Upper lobe of left lung (tissue), 6 donors: ENCODE measurements at regions not wholly inside any gene's neighbourhood (a gene's known extent, or its start where the extent isn't known, plus 50 kb on each side); places are given as distances from the start of the nearest gene placed in this dataset.

ENCODE experiments used
- ATAC-seq, 2 donors: fragments of 200-7000 bp; cut with Tn5 transposase; one replicate each; pipeline ENCODE4 v1.9.1; 2022; ENCODE audit warnings: mild to moderate bottlenecking in 2 of 2, moderate library complexity in 2 of 2; ENCODE audit not compliant: low FRiP score in 2 of 2
- DNase-seq, 2 donors: peaks; one replicate each; pipeline ENCODE4 v3.0.0-alpha.2; 2019 to 2020
- H3K27ac ChIP-seq, 4 donors: fragments of 200-600 bp; sonication (generic); one replicate each; pipeline ENCODE4 v1.5.1; 2016 to 2019
- H3K27me3 ChIP-seq, 4 donors: fragments of 200-600 bp; sonication (generic); one replicate each; pipeline ENCODE4 v1.5.1; 2017 to 2019
- H3K36me3 ChIP-seq, 4 donors: fragments of 200-600 bp; sonication (generic); one replicate each; pipeline ENCODE4 v1.5.1; 2016 to 2019
- H3K4me1 ChIP-seq, 4 donors: fragments of 200-600 bp; sonication (generic); one replicate each; pipeline ENCODE4 v1.5.1; 2018 to 2019
- H3K4me3 ChIP-seq, 4 donors: fragments of 200-600 bp; sonication (generic); one replicate each; pipeline ENCODE4 v1.5.1; 2017 to 2019; ENCODE audit warnings: mild to moderate bottlenecking in 2 of 4, moderate library complexity in 1 of 4
- H3K9me3 ChIP-seq, 4 donors: fragments of 200-600 bp; sonication (generic); one replicate each; pipeline ENCODE4 v1.5.1; 2018 to 2019
- CTCF ChIP-seq, 6 experiments: fragments of 450-650 bp in 4 of 6; fragments of 200-600 bp in 2 of 6; sonication (generic) in 2 of 6; IDR thresholded peaks; one replicate each; pipeline ENCODE4 v1.5.1; 2016 to 2019; ENCODE audit warnings: antibody characterized with exemption in 6 of 6
- EP300 ChIP-seq, 4 donors: sonication (generic); formaldehyde crosslinking; IDR thresholded peaks; one replicate each; pipeline ENCODE4 v1.5.1; 2017; ENCODE audit warnings: antibody characterized with exemption in 4 of 4, control low read depth in 2 of 4
- POLR2A ChIP-seq, 4 donors: fragments of 450-650 bp; IDR thresholded peaks; one replicate each; pipeline ENCODE4 v1.5.1; 2016 to 2017; ENCODE audit warnings: antibody characterized with exemption in 4 of 4, mild to moderate bottlenecking in 2 of 4
- POLR2AphosphoS5 ChIP-seq, 2 donors: sonication (generic); formaldehyde crosslinking; IDR thresholded peaks; one replicate each; pipeline ENCODE4 v1.5.1; 2017; ENCODE audit warnings: antibody characterized with exemption in 2 of 2
- WGBS, 2 donors: methylation state at CpG; one replicate each; pipeline ENCODE4 v1.1.5; 2017 to 2018; 5-methylcytosine and 5-hydroxymethylcytosine counted together
- donor health status: DM: no; HTN: no; CAD: no; lungs with moderate emphysema.
- donor health status: DM: no; HTN: yes; CAD: no; lungs with severe emphysema.

DNA sequence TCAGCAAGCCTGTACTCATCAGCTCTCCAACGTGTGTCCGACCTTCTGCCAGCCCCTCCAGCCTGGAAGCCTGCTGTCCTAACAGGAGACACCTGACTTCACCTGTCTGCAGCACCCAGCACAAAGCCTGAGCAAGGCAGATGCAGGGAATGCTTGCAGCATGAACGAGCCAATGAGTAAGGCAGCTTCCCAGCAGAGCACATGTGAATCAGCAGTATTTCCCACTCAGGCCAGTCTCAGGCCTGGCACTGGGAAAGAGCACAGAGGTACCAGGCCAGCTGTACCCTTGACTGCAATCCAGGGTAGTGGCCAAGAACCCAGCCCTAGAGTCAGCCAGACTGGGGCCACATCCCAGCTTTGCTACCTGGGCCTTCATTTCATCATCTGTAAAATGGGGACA lies 120.8 kb downstream of the MAFB start:
- no peak for DNase-seq
- Histone ChIP-seq H3K4me1 (peaks cover 5 to 13% (median 7%) of the 10 kb centered on the region in 4 donors), H3K36me3 (no peaks in the 10 kb centered on the region), H3K4me3 (no peak overlapping the region), H3K27ac (no peak overlapping the region), H3K9me3 (no peaks in the 10 kb centered on the region), H3K27me3 (peaks cover 0 to 4% (median 0%) of the 10 kb centered on the region in 4 donors)
- WGBS, 2 donors = 78 to 87% methylated on average over 1 to 3 of the region's 3 CpGs
- TF ChIP-seq POLR2AphosphoS5 (IDR thresholded peaks at IDR 0.05) (no peak), EP300 (IDR thresholded peaks at IDR 0.05) (no peak), POLR2A (IDR thresholded peaks at IDR 0.05) (no peak), CTCF (IDR thresholded peaks at IDR 0.05) (no peak)
- no peak for ATAC-seq

DNA sequence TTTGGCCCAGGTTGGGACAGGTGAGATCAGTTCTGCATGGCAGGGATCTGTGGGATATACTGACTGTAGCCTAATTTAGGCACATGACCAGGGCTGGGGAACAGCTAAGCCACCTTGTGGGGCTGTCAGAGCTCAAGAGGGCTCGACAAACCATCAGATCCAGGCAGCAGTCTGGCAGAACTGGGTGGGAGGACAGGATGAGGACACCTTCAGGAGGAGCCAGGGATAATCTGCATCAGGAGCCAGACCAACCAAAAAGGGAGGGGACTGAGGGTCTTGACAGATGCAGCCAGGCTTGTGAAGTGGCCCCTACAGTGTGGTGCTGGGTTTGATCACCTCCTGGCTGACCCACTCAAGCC lies 123.4 kb downstream of the MAFB start:
- Histone ChIP-seq H3K36me3 (no peaks in the 10 kb centered on the region), H3K9me3 (no peaks in the 10 kb centered on the region), H3K27ac (no peak overlapping the region), H3K4me1 (peaks cover 12 to 22% (median 16%) of the 10 kb centered on the region in 4 donors), H3K27me3 (peaks cover 0 to 4% (median 0%) of the 10 kb centered on the region in 4 donors), H3K4me3 (no peak overlapping the region)
- WGBS, 2 donors = 71 to 82% methylated on average over 1 of the region's 1 CpG
- no peak for DNase-seq
- TF ChIP-seq CTCF (IDR thresholded peaks at IDR 0.05) = no peak
- no peak for TF ChIP-seq POLR2A (IDR thresholded peaks at IDR 0.05)
- TF ChIP-seq EP300 (IDR thresholded peaks at IDR 0.05) = no peak
- no peak for TF ChIP-seq POLR2AphosphoS5 (IDR thresholded peaks at IDR 0.05)
- ATAC-seq = no peak

DNA sequence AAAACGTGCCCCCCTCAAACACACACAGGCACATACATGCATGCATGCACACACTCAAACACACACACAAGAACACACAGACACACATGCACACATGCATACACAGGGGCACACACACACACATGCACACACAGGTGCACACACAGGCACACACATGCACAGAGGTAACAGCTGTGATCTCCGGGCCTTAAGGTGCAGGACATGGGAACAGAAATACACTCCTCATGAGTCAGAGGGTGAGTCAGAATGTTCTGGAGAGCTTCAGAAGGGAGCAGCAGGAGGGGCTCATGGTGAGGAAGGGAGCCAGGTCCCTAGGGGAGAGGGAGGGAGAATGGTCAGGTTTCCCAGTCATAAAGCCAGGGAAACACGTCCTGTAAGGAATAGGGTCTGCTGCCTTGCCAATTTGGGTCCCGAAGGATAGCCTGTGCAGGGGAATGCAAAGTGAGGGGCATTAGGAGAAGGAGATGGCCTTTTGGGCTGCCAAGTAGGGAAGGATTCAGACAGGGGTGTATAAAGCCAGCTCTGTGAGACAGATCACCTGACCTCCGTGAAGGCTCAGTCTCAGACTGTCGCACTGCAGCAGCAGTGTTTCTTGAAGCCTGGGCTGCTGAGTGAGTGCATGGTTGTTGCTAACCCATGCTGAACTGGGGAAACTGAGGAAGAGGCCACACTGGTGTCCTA lies 123.9 kb downstream of the MAFB start:
- H3K4me1 ChIP-seq = peaks cover 12 to 22% (median 16%) of the 10 kb centered on the region in 4 donors
- 84 to 91% methylated on average over 6 of the region's 6 CpGs for whole genome bisulfite sequencing, 2 donors

GRCh38 chr20:40563296-40563950 lies 125.6 kb downstream of the MAFB start:
- Histone ChIP-seq H3K9me3 (no peaks in the 10 kb centered on the region), H3K27me3 (peaks cover 0 to 4% (median 0%) of the 10 kb centered on the region in 4 donors), H3K4me1 (peaks cover 12 to 22% (median 16%) of the 10 kb centered on the region in 4 donors), H3K36me3 (no peaks in the 10 kb centered on the region), H3K4me3 (no peak overlapping the region), H3K27ac (no peak overlapping the region)
- WGBS, 2 donors = 27 to 45% methylated on average over 8 of the region's 8 CpGs
- TF ChIP-seq POLR2AphosphoS5 (IDR thresholded peaks at IDR 0.05) (no peak), CTCF (IDR thresholded peaks at IDR 0.05) (no peak)
- ATAC-seq (peak; percentile 53 to 64), DNase-seq (peak; percentile 55 to 87)

More for the DNA sequence above, 123.9 kb downstream of the MAFB start:
- Histone ChIP-seq H3K27ac (no peak overlapping the region), H3K36me3 (no peaks in the 10 kb centered on the region), H3K9me3 (no peaks in the 10 kb centered on the region), H3K27me3 (peaks cover 0 to 4% (median 0%) of the 10 kb centered on the region in 4 donors), H3K4me3 (no peak overlapping the region)
- TF ChIP-seq POLR2AphosphoS5 (IDR thresholded peaks at IDR 0.05) (no peak), EP300 (IDR thresholded peaks at IDR 0.05) (no peak), POLR2A (IDR thresholded peaks at IDR 0.05) (no peak), CTCF (IDR thresholded peaks at IDR 0.05) (no peak)
- ATAC-seq (peak; percentile 32 to 34), DNase-seq (no peak)
